Neuronal stem cell (in vitro differentiated cells): ENCODE measurements at regions not wholly inside any gene's neighbourhood (a gene's known extent, or its start where the extent isn't known, plus 50 kb on each side); places are given as distances from the start of the nearest gene placed in this dataset.

ENCODE experiments used
- DNase-seq: peaks from one replicate; pipeline ENCODE4 v3.0.0-alpha.2; 2013; ENCODE audit warnings: low spot score
- H2AFZ ChIP-seq: one replicate; pipeline ENCODE4 v1.6.1; 2013; ENCODE audit warnings: mild to moderate bottlenecking, low read length, inconsistent platforms
- H2AK5ac ChIP-seq: 2 replicates; pipeline ENCODE4 v1.6.1; 2013; ENCODE audit warnings: low read depth, mild to moderate bottlenecking, inconsistent platforms, low read length, moderate library complexity, mixed read lengths
- H2BK120ac ChIP-seq: 2 replicates; pipeline ENCODE4 v1.6.1; 2013; ENCODE audit warnings: low read depth, mild to moderate bottlenecking, inconsistent platforms, low read length, moderate library complexity, mixed read lengths
- H2BK12ac ChIP-seq: one replicate; pipeline ENCODE4 v1.6.1; 2013; ENCODE audit warnings: low read length, inconsistent platforms
- H2BK15ac ChIP-seq: 2 replicates; pipeline ENCODE4 v1.6.1; 2013; ENCODE audit warnings: mild to moderate bottlenecking, low read length, inconsistent platforms, mixed read lengths
- H2BK5ac ChIP-seq: one replicate; pipeline ENCODE4 v1.6.1; 2013; ENCODE audit warnings: inconsistent platforms, mild to moderate bottlenecking, low read length, moderate library complexity
- H3K14ac ChIP-seq: one replicate; pipeline ENCODE4 v1.6.1; 2013; ENCODE audit warnings: low read length, inconsistent platforms
- H3K18ac ChIP-seq: 2 replicates; pipeline ENCODE4 v1.6.1; 2013; ENCODE audit warnings: low read length, inconsistent platforms
- H3K23ac ChIP-seq: 2 replicates; pipeline ENCODE4 v1.6.1; 2013; ENCODE audit warnings: low read depth, mild to moderate bottlenecking, mixed read lengths, low read length, inconsistent platforms; ENCODE audit not compliant: poor library complexity
- H3K27ac ChIP-seq: replicated peaks from 3 replicates; pipeline ENCODE4 v1.5.1; 2013; ENCODE audit warnings: low read length, inconsistent platforms
- H3K27me3 ChIP-seq, 3 experiments: 2 replicates each; pipeline ENCODE4 v1.6.1; 2013; ENCODE audit warnings: low read length in 3 of 3, mild to moderate bottlenecking in 2 of 3, inconsistent platforms in 1 of 3, low read depth in 1 of 3, mixed read lengths in 1 of 3, moderate library complexity in 1 of 3; ENCODE audit not compliant: control insufficient read depth in 3 of 3, insufficient read depth in 3 of 3
- H3K36me3 ChIP-seq, 2 donors: replicated peaks in 1 of 2; 2 replicates each; pipeline ENCODE4 v1.6.1; 2013; ENCODE audit warnings: low read length in 2 of 2; ENCODE audit not compliant: control insufficient read depth in 2 of 2, insufficient read depth in 2 of 2
- H3K4ac ChIP-seq: 2 replicates; pipeline ENCODE4 v1.6.1; 2013; ENCODE audit warnings: inconsistent platforms, mild to moderate bottlenecking, low read length, moderate library complexity
- H3K4me1 ChIP-seq, 2 donors: 1 replicate in 1 of 2; 2 replicates in 1 of 2; pipeline ENCODE4 v1.6.1; 2013; ENCODE audit warnings: low read length in 2 of 2, low read depth in 1 of 2; ENCODE audit not compliant: control insufficient read depth in 2 of 2, insufficient read depth in 1 of 2
- H3K4me2 ChIP-seq: one replicate; pipeline ENCODE4 v1.6.1; 2013; ENCODE audit warnings: mild to moderate bottlenecking, low read length, inconsistent platforms; ENCODE audit not compliant: insufficient read depth, poor library complexity, severe bottlenecking
- H3K4me3 ChIP-seq, 2 donors: 2 replicates each; pipeline ENCODE4 v1.5.1; 2013; ENCODE audit warnings: low read length in 2 of 2, mild to moderate bottlenecking in 2 of 2, inconsistent platforms in 1 of 2, moderate library complexity in 1 of 2
- H3K79me1 ChIP-seq: one replicate; pipeline ENCODE4 v1.6.1; 2013; ENCODE audit warnings: low read depth, mild to moderate bottlenecking, inconsistent platforms, low read length, moderate library complexity
- H3K9ac ChIP-seq: one replicate; pipeline ENCODE4 v1.6.1; 2013; ENCODE audit warnings: mild to moderate bottlenecking, low read depth, low read length, inconsistent platforms; ENCODE audit not compliant: poor library complexity
- H3K9me3 ChIP-seq, 2 donors: replicated peaks in 1 of 2; 2 replicates each; pipeline versions ENCODE3 to v1.6.1; 2013; ENCODE audit warnings: low read length in 2 of 2, mild to moderate bottlenecking in 2 of 2, inconsistent platforms in 1 of 2, low read depth in 1 of 2, mixed read lengths in 1 of 2, moderate library complexity in 1 of 2; ENCODE audit not compliant: control insufficient read depth in 2 of 2, insufficient read depth in 1 of 2
- H4K8ac ChIP-seq: one replicate; pipeline ENCODE4 v1.6.1; 2013; ENCODE audit warnings: low read depth, mild to moderate bottlenecking, inconsistent platforms, low read length, moderate library complexity
- H4K91ac ChIP-seq: one replicate; pipeline ENCODE4 v1.6.1; 2013; ENCODE audit warnings: low read length, low read depth, mild to moderate bottlenecking, inconsistent platforms; ENCODE audit not compliant: poor library complexity
- WGBS, 2 donors: extraction: QIAGEN DNeasy Blood & Tissue Kit; methylation state at CpG; one replicate each; pipeline ENCODE4 v1.1.7; 2013; ENCODE audit warnings: missing lambda C conversion rate in 2 of 2, mixed read lengths in 1 of 2; ENCODE audit not compliant: insufficient read length in 2 of 2, insufficient replicate concordance in 1 of 2; ENCODE audit errors: extremely low coverage in 2 of 2; 5-methylcytosine and 5-hydroxymethylcytosine counted together

DNA sequence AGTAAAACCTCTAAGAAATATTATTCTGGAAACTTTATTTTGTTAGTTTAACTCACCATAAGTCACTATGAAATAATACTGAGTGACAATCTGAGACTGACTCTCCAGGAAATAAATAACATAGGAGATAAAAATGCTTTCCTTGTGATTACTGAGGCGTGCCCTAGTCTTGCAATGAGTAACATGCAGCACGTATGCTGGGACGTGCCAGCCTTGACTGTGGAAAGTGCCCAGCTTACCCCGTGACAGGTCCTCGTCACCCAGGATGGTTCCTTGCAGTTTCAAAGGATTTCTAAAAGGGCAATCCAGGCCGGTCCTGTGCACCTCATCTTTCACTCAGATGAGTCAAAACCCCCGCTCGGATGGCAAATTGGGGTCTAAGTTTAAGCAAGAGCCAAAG, 720.8 kb upstream of the ADAMTS16 start:
- no peaks in the 10 kb centered on the region for H3K27me3 ChIP-seq
- no peak overlapping the region for H3K4me3 ChIP-seq
- H2AFZ ChIP-seq: no peak overlapping the region
- no peak overlapping the region for H3K4me2 ChIP-seq
- peaks cover 0 to 2% of the 10 kb centered on the region in 2 donors for H3K9me3 ChIP-seq
- DNase-seq: no peak
- H3K36me3 ChIP-seq: no peaks in the 10 kb centered on the region
- no peak overlapping the region for H3K14ac ChIP-seq
- H2BK12ac ChIP-seq: no peak overlapping the region
- H3K4me1 ChIP-seq: no peaks in the 10 kb centered on the region
- no peak overlapping the region for H3K4ac ChIP-seq
- no peak overlapping the region for H2AK5ac ChIP-seq
- H2BK120ac ChIP-seq: no peak overlapping the region
- no peak overlapping the region for H4K91ac ChIP-seq
- no peak overlapping the region for H3K23ac ChIP-seq
- no peaks in the 10 kb centered on the region for H3K79me1 ChIP-seq
- H4K8ac ChIP-seq: no peak overlapping the region
- H2BK5ac ChIP-seq: no peak overlapping the region
- no CpG with 5 or more reads among the region's 8 CpGs for WGBS, 2 donors
- no peak overlapping the region for H3K18ac ChIP-seq
- H2BK15ac ChIP-seq: no peak overlapping the region
- H3K27ac ChIP-seq: no peak overlapping the region
- no peak overlapping the region for H3K9ac ChIP-seq

DNA sequence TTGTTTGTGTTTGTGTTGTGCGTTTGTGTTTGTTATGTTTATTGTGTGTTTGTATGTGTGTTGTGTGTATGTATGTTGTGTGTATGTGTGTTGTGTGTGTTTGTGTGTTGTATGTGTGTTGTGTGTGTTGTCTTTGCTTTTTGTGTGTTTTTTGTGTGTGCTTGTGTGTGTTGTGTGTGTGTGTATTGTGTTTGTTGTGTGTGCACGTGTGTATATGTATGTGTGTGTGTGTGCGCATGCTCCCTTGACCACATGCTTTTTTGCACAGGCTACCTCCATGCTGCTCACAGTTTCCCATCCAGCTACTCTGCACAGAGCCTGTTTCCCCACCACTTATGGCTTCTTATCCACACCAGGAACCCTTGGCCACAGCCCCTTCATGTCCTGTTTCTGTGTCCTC, 720.0 kb upstream of the ADAMTS16 start:
- Histone ChIP-seq H3K23ac (no peak overlapping the region), H3K9me3 (peaks cover 0 to 2% of the 10 kb centered on the region in 2 donors), H3K18ac (no peak overlapping the region), H3K4ac (no peak overlapping the region), H4K91ac (no peak overlapping the region), H2AK5ac (no peak overlapping the region), H3K36me3 (no peaks in the 10 kb centered on the region), H3K79me1 (no peaks in the 10 kb centered on the region), H3K27ac (no peak overlapping the region), H3K9ac (no peak overlapping the region), H3K4me3 (no peak overlapping the region), H2AFZ (no peak overlapping the region), H2BK5ac (no peak overlapping the region), H2BK12ac (no peak overlapping the region), H3K4me2 (no peak overlapping the region), H3K27me3 (no peaks in the 10 kb centered on the region), H2BK15ac (no peak overlapping the region), H3K14ac (no peak overlapping the region), H4K8ac (no peak overlapping the region), H3K4me1 (no peaks in the 10 kb centered on the region), H2BK120ac (no peak overlapping the region)
- 100% methylated on average over 1 of the region's 3 CpGs; no CpG with 5 or more reads in 1 of the 2 donors for WGBS, 2 donors
- DNase-seq: no peak

DNA sequence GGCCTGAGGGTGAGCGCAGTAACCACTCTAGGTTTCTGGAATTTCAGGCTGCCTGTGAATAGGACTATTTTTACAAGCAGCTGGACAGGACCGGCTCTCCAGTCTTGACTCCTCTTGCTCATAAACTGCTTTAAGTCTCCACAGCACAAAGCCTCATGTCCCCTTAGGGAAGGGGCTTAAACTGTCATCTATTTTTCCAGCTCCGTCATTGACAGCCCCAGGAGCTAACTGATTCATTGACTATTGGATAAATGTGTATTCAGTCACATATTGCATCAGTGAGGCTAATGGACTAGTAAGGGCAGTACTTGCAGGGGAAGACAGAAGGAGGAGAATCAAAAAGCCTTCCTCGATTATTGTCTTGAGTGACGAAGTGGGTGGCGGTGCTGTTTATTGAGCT, 719.4 kb upstream of the ADAMTS16 start:
- H3K4me1 ChIP-seq: no peaks in the 10 kb centered on the region
- no peak for DNase-seq
- H3K27ac ChIP-seq: no peak overlapping the region

DNA sequence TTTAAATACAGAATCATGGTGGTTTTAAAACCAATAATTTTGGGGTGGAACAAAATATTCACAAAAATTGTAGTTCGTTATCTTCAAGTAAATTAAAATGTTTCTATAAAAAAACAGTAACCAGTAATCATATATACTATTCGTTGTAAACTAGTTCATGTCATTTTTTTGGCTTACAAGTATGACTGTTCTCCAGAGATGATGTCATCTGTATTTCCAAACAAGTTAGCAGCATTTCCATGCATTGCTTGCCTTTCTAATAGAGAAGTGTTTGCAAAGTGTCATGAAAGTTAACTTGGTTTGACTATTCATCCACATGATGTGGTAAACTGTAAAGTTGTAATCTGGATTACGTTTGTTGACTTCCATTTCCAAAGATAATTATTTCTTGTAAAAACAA, 717.9 kb upstream of the ADAMTS16 start:
- DNase-seq: no peak
- H4K8ac ChIP-seq: no peak overlapping the region
- no peak overlapping the region for H4K91ac ChIP-seq
- no CpG with 5 or more reads among the region's 3 CpGs for WGBS, 2 donors
- H2AFZ ChIP-seq: no peak overlapping the region
- no peak overlapping the region for H2AK5ac ChIP-seq
- no peak overlapping the region for H3K4ac ChIP-seq
- no peak overlapping the region for H3K9ac ChIP-seq
- H2BK120ac ChIP-seq: no peak overlapping the region
- H3K4me2 ChIP-seq: no peak overlapping the region
- H3K18ac ChIP-seq: no peak overlapping the region
- no peak overlapping the region for H3K4me3 ChIP-seq
- no peak overlapping the region for H3K27ac ChIP-seq
- H3K14ac ChIP-seq: no peak overlapping the region
- no peak overlapping the region for H3K23ac ChIP-seq
- H3K9me3 ChIP-seq: peaks cover 0 to 2% of the 10 kb centered on the region in 2 donors
- H2BK5ac ChIP-seq: no peak overlapping the region
- H3K36me3 ChIP-seq: no peaks in the 10 kb centered on the region
- H2BK12ac ChIP-seq: no peak overlapping the region
- H2BK15ac ChIP-seq: no peak overlapping the region
- no peaks in the 10 kb centered on the region for H3K79me1 ChIP-seq
- H3K4me1 ChIP-seq: no peaks in the 10 kb centered on the region
- H3K27me3 ChIP-seq: no peaks in the 10 kb centered on the region

More for the DNA sequence above, 719.4 kb upstream of the ADAMTS16 start:
- no peak overlapping the region for H4K8ac ChIP-seq
- H2AFZ ChIP-seq: no peak overlapping the region
- H3K9ac ChIP-seq: no peak overlapping the region
- no peak overlapping the region for H2BK5ac ChIP-seq
- no peak overlapping the region for H4K91ac ChIP-seq
- no peak overlapping the region for H3K23ac ChIP-seq
- H2BK15ac ChIP-seq: no peak overlapping the region
- no peak overlapping the region for H3K4me3 ChIP-seq
- no peaks in the 10 kb centered on the region for H3K79me1 ChIP-seq
- no peak overlapping the region for H2AK5ac ChIP-seq
- no peak overlapping the region for H3K4ac ChIP-seq
- no CpG with 5 or more reads among the region's 6 CpGs for WGBS, 2 donors
- no peak overlapping the region for H2BK12ac ChIP-seq
- H3K4me2 ChIP-seq: no peak overlapping the region
- no peaks in the 10 kb centered on the region for H3K27me3 ChIP-seq
- H3K36me3 ChIP-seq: no peaks in the 10 kb centered on the region
- peaks cover 0 to 2% of the 10 kb centered on the region in 2 donors for H3K9me3 ChIP-seq
- no peak overlapping the region for H2BK120ac ChIP-seq
- no peak overlapping the region for H3K18ac ChIP-seq
- H3K14ac ChIP-seq: no peak overlapping the region
